ENCODE measurements at regions not wholly inside any gene's neighbourhood (a gene's known extent, or its start where the extent isn't known, plus 50 kb on each side); places are given as distances from the start of the nearest gene placed in this dataset.

DNA sequence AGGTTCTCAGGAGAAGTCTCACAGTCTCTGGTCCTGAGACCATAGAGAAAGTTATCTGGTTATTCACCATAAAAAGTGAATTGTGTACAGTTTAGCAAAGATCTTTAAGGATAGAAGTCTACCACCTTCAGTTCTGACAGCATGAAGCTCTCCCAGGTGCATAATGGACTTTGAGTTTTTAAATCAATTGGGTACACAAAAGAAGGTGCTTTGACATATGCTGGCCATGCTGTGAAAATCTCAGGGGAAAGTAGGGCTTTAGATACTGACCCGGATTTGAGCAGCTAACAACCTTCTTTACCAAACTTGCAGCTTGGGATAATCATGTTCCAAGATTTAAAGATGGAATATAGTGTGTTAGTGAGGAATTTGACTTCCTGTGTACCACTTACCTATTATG is 264.2 kb downstream of the ZSWIM6 start:
- no peak for DNase-seq

DNA sequence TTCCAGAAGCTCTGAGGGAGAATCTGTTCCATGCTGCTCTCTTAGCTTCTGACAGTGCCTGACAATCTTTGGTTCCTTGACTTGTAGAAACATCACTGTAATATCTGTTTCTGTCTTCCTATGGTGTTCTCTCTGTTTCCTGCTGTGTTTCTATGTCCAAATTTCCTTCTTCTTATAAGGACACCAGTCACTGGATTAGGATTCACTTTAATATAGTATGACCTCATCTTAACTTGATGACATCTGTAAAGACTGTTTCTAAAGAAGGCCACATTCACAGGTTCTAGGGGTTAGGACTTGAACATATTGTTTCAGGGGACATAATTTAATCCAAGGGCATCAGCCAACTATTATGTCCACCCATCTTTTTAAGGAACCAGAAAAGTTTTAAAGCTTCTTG is 265.6 kb downstream of the ZSWIM6 start:
- DNase-seq = no peak

DNA sequence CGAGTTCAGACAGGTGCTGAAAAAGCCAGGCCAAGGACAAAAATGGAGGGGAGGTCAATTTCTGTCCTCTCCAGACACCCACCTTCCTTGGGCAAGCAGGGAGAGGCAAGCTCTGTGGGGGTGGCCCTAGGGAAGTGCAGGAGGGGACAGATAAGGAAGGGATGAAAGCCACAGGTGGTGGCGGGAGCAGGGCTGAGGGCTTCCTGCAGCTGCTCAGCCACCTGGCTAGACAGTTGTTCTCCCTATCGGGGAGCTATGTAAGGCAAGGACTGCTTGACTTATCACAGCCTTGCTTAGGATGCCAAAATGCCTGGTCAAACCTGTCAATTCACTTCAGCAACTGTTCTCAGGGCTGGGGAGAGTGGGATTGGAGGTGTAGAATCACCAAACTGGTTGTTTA is 266.1 kb downstream of the ZSWIM6 start:
- no peak for DNase-seq

DNA sequence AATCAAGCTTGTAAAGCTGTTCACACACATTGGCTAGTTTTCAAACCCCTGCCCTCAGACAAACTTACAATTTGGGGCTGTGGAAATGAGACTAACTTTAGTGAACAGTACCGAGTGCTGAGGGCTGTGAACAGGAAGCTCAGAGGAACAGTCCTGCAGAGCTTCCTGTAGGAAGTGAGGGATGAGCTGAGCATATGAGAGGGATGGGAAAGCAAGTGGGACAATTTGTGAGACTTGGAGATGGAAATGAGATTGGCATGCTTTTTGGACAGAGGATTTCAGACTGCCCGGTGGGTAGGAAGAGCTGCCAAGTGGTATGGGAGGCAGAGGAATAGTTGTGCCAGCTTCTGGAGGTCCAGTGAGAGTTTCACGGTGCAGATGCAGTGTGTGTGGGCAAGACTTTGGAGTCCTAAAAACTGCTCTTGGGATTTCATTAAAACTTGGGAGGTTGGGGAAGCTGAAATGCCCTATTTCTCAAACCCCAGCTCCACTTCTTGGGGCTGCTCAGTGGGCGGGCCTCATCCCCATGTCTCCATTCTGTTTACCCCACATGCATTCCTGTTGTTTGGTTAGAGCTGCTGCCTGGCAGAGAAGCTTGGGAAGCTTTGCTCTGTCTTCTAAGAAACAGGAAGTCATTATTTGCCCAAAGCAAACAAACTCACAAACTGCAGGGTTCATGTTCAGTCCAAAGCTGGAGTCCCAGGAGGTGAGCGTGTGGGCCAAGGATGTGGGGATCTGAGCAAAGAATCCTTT is 267.5 kb downstream of the ZSWIM6 start:
- DNase-seq = no peak

DNA sequence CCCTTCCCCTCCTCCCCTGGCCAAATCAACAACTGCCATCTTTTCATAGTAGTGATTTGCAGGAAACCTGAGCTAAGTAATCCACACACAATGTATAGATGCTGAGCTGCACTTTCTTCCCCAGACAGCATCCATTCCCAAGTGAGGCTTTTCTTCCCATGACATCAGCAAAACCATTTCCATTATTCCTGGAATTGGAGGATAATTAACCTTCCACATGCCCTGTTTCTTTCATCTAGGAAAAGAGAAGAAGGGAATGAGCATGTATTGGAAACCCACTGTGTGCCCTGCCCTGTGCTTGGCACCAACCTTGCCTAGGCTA is 268.0 kb downstream of the ZSWIM6 start:
- no peak for DNase-seq

DNA sequence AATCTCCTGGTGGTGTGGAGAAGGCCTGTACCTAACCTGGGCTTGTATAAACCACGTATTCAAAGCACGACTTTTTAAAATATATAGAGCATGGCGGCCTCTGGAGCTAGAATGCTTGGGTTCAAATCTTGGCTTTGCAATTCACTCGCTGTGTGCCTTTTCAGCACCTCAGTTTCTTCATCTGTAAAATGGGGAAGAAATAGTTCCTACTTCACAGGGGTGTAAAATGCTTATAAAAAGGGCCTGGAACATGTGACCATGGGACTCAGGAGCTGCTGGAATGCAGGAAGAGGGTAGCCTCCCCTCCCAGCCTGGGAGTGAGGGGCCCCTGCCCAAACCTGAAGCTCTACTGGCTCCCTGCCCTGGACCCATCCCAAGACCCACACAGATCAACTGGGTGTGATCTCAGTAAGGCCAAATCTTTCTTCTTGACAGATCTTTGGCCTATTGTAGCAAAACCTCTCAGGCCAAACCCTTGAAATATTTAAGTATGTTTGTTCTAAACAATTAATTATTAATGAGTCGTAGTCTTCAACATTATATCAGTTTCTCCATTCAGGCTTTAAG is 269.0 kb downstream of the ZSWIM6 start:
- no peak for DNase-seq

DNA sequence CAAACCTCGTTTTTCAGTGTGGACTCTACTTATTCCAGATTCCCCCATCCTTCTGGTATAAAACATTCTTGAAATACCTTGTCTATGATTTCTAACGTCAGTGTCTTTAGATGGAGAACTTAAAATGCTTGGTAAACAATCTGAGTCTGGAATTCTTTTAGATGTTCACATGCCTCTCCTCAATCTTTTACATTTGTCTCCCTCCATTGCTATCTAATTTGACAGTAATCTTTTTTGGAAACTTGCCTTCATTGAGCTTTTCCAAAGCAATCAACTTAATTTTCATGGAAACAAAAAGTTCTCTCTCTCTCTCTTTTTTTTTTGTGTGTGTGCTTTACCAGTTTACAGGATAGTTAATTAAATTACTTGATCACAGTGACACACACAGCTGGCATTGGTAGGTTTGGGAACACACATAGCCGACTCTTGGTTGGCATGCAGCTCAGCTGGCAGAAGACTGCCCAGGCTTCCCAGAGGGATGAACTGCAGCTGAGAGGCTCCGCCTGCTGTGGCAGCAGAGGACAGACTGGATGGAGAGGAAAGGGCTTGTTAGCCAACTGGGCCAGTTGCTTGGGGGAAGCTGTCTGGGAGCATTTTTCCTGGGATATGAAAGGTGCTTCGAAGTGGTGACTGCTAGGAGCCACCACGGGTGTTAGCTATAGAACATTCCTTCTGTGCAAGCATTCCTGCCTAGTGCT is 271.3 kb downstream of the ZSWIM6 start:
- no peak for DNase-seq

DNA sequence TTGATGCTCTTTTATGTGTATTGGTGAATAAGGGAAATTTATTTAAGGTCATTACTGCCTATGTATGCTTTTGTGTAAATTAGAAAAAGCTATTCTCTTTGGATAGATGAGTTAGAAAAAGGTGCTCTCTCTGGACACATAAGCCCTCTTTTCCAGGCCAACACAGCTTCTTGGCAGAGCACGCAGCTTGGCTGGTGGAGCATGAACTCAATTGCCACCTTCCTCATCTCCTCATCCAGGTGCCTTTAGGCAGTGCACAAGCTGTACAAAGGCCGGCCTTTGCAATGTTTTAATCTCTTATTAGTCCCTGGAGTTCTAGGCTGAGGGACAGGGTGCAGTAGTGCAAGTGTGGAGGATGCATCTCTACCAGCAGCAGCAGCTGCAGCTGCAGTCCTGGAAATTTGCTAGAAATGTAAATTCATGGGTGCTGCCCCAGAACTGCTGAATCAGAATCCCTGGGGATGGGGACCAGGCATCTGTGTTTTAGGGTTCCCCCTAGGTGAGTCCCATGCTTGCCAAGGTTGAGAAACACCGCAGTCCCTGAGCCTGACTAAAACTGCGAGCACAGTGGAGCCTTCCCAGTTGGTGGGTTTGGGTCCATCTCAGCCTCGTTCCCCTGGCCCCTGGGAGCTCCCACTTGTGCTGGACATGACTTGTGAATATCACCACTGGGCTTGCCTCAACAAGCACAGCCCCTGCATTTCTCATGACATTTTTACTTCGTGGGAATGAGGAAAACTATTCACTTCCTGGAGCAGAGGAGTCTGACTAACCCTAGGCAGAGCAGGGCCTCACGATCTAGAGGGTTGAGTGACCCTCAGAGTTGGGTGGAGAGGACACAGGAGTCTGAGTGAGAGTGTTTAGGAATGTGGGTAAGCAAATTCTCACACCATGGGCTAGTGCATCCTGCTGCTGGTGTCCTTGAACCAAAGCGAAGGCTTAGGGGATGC is 272.3 kb downstream of the ZSWIM6 start:
- no peak for DNase-seq

DNA sequence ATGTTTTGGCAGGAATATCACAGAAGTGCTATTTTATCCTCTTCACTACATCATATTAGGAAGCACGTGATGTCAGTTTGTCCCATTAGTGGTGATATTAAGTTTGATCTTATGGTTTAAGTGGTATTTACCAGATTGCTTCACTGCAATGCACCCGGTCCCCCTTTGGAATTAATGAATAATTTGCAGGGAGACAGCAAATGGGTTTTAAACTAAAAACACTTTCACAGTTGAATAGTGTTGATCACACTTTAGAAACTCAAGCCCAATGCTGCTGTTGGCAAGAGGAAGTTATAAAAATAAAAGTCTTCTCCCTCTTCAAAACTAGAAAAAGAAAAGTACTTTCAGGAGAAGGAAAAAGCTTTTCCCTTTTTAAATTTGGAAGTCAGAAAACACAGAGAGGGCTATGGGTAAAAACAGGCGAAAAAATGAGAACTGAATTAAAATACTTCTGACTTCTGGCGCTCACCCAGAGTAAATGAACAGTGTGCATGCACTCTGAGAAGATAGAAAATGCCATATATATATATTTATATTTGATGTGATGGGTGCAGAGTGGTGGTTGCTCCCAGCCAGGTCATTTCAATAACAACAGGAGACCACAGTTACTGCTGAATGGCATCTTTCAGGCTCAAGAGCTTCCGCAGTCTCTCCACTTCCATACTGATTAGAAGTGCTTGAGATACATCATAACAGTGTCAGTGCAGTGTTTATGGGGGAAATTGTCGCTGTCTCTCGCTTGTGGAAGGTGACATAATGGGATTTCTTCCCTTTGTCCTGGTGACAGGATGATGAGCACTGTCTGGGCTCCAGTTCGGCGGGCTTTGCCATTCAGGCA is 278.0 kb downstream of the ZSWIM6 start:
- no peak for DNase-seq

DNA sequence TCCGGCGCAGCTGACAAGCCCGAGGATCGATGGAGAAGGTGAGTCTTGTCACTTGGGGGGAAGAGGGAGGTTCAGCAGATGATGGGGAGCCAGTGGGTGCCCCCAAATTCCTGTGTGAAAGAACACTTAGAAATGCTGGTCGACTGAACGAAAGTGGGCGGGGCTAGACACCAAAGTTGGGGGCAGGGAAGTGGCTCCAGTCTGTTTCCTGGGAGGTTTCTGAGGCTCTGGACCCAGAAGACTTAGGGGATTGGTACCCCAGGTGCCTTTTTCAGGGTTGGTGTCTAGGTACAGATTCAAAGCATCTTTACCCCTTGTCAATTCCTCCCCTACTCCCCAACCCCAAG is 278.6 kb downstream of the ZSWIM6 start:
- DNase-seq = no peak

DNA sequence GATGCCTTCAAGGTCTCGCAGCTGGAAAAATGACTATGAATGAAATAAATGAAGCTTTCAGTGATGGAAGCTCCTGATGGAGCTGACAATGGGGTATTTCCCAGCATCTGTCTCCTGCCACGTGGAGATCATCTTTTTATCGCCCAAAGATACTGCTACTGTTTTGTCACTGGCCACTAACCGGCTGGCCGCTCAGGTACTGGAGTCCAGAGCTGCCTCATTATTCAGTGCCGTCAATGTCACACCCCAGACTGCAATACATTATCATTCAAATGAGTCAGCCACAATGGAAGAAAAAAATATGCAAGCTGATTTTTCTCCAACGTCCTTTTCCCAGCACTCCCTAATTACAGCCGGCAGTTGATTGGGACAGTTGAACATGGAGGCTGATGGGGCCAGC is 280.4 kb downstream of the ZSWIM6 start:
- no peak for DNase-seq

DNA sequence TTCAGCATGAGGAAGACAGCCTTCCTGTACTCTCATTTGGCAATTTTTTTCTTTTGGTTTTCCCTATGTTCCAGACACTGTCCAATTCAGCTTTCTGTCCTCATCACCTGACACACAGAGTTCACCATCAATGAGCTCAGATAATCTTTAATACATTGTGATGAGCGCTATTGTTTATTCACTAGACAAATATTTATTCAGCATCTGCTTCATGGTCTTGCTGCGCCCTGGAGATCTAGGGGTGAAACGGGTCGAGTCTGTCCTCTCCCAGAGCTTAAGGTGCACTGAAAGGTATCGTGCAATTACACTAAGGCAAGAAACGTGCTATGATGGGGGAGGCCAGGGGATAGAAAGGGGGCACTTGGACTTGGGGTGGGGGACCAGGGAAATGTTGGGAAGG is 281.6 kb downstream of the ZSWIM6 start:
- DNase-seq = no peak

DNA sequence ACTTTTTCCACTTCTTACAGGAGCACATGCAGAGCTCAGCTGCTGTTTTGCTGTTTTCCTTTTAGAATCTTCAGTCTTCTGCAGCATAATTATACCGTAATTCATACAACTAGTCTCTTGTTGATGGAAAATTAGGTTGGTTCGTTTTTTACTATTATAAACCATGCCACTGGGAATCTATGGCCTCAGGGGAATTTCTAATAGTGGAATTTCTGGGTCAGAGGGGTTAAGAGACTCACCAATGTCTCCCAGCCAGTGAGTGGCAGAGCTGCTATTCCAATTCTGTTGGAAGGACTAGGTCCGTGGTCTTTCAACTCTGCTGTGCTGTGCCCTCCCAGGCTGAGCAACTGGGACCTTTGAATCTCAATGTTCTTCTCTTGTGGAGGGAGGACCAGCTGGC is 282.5 kb downstream of the ZSWIM6 start:
- no peak for DNase-seq

DNA sequence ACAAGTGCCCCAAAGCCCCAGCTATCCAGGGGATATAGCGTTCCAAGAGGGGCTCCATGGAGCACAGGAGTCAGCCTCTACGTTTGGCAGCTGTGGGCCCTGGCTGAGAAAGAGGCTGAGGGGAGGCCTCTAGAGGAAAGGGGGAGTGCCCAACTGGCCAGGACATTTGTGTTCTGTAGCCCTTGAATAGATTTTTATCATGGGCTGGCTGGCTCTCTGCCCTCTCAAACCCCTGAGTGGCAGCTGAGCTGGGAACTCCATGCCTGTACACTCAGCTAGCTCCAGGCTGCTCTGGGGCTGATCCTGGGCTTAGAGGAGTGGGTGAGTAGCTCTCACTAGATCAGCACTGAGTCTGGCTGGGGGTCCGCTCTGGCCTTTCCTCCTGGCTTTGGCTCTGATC is 285.0 kb downstream of the ZSWIM6 start:
- no peak for DNase-seq

DNA sequence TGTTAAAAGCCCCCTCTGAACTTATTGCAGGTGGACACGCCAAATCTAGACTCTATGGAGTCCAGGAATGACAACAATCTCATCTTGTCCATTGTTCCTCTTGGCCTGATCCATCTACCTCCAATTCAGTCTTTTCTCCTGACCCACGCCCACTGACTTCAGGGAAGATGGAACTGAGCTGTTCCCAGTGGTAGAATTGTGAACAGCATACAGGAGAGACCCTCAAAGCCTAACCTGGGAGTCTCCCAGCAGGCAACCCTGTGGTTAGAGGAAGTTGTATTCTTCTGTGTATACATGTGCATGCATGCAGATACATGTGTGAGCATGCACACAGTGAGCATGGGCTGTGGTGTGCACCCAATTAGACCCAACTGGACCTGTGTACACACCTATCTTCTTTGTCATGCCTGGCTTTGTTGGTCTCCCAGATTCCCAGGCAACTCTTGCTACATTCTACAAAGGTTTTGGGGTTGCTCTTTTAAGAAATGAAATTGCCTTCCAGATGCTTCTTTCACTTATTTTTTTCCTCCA is 286.0 kb downstream of the ZSWIM6 start:
- DNase-seq = no peak

DNA sequence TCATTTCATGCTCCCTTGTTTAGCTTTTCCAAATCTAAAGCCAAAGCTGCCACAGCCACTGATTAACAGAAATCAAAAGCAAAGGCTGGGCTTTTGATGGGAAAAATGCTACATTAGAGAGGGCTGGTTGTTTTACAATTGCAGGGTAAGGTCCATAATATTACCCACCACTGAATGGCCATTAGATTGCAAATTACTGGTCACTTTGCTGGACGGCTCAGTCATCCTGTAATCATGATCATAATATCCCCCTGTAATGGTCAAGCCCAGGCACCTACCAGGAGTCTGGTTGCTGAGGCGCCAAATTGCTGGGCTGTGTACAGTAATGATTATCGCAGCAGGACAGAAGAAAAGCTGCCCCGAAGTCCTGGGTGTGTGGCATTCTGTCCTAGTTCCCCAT is 286.5 kb downstream of the ZSWIM6 start:
- DNase-seq = no peak

DNA sequence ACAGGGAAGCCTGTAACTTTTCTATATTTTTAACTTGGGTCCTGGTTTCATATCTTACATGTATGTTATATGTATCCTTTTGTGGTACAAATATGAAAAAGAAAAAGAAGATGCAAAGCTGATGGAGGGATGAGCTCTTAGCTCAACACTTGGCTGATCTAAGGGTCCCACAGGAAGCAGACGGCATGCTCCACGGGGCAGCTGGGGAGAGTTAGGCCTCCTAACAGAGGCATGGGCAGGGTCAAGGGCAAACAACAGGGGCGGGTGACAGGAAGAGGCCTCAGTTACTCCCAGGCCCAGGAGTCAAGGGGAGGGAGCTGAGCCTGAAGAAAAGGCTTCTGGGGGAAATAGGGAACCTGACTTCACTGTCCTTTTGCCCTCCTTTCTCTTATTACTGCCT is 287.2 kb downstream of the ZSWIM6 start:
- no peak for DNase-seq

DNA sequence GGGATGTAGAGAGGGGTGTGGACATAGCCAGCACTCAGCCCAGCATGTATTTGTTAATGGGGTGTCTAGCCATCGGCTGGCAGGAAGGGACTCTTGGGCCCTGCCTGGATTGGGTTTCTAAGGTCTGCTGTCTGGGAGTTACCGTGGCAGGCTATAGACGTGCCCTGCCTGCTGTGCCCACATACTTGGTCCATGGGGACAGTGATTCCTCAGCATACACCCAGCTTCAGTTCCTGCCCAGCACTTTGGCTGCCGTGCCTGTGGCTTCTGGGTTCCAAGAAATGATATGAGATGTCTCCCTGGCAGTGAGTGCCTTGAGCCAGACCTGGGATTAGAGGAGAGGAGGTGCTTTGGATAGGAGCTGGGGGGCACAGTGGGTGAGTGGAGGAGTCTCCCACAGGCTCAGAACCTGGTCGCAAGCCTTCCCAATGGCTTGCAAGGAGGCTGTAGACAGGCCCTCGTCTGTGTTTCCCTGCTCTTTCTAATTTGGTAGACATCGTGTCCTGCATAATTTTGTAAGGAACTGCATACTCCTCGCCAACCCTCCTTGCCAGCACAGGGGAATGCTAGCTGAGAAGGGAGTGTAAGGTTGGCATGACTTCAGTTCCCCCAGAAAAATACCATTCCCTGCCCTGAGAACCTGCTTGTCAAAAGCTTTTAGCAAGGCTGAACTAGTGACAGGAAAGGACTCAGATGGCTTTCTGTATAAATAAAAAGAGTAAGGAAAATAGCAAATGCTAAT is 287.9 kb downstream of the ZSWIM6 start:
- DNase-seq = no peak

DNA sequence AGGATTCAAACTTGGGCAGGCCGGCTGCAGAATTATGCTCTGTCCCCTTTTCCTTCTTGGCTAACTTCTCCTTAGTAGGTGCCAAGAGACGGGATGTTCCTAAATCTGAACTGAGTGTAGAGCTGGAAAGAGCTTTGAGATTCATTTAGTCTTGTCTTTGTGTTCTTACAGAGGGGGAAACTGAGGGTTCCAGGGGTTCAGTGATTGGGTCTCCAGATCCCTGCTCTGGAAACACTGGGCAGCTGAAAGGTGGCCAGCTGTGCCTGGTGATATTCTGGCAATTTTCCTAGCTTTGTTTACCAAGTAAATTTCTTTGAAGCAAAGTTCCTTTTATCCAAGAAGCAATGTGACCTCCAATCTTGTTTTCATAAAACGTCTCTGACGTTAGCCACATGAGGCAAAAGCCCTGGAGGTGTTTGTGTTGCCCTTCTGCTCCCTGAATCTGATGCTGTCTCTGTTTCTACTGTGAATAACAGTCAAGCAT is 288.7 kb downstream of the ZSWIM6 start:
- no peak for DNase-seq

DNA sequence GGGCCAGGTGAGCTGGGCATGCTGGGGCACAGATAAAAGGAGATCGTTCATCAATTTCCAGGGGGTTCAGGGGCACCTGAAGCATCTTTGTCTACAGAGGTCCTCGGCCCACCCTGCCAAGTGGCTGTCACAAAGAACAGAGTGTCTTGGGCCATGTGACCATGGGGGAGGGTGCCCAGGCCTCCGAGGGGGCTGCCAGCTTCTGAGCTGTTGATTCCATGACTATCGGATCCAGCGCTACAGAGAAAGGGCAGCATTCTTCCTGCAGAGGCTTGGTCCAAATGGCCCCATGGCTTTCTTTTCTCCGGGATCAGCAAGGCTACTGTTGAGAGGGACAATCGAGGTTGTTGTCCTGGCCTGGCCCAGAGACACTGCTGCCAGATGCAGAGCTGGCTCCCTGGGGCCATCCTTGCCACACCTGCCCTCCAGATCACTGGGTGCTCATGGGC is 289.2 kb downstream of the ZSWIM6 start:
- no peak for DNase-seq

DNA sequence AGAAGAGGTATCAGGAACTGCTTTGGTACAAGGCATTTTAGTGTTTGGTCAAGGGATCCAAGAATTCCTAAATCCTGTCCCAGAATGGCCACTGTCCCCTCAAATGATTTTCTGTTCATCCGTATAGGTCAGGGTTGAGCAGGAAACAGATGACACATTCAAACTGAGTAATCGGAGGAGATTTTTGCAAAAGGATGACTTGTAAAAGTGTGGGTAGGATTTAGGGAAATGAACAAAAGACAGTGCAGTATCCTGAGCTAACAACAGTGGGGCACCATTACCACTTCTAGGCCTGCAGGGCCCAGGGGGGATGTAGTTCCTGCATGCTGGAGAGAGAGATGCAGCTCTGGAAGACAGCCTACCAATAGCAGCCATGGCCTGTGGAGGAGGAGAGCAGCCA is 290.1 kb downstream of the ZSWIM6 start:
- no peak for DNase-seq

Data from DMS153 (cell line).